DND-41 (cell line): ENCODE measurements at regions not wholly inside any gene's neighbourhood (a gene's known extent, or its start where the extent isn't known, plus 50 kb on each side); places are given as distances from the start of the nearest gene placed in this dataset.

Experiments
- EZH2 ChIP-seq: IDR thresholded peaks from 3 replicates; pipeline ENCODE4 v1.6.1; 2012; ENCODE audit warnings: borderline replicate concordance, low read depth, mild to moderate bottlenecking, moderate library complexity, low read length, inconsistent platforms; ENCODE audit not compliant: severe bottlenecking
- TF ChIP-seq, protein P1 (sequence below): IDR thresholded peaks from 2 replicates; pipeline ENCODE4 v1.5.1; 2012; ENCODE audit warnings: borderline replicate concordance, low read length, moderate library complexity, mild to moderate bottlenecking; ENCODE audit not compliant: poor library complexity, severe bottlenecking; ENCODE audit errors: extremely low read depth

DNA sequence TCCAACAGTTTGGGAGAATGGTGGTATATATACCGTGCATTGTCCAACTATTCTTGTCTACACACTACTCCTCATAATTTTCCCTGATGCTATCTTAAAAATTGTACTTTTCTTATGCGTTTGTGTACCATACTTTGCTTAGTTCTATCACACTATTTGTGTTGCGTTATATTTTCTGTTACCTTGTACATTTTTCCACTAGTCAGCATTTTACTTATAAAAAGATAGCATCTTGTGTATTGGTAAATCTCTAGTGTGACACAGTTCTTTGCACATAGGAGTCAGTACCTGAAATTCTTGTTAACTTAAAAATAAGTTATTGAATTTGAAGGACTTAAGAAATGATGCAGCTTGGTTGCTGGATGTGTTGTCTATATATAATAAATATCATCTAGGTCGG lies 201.8 kb upstream of the LMO3 start:
- TF ChIP-seq EZH2 = no peak
- TF ChIP-seq, protein P1, sequence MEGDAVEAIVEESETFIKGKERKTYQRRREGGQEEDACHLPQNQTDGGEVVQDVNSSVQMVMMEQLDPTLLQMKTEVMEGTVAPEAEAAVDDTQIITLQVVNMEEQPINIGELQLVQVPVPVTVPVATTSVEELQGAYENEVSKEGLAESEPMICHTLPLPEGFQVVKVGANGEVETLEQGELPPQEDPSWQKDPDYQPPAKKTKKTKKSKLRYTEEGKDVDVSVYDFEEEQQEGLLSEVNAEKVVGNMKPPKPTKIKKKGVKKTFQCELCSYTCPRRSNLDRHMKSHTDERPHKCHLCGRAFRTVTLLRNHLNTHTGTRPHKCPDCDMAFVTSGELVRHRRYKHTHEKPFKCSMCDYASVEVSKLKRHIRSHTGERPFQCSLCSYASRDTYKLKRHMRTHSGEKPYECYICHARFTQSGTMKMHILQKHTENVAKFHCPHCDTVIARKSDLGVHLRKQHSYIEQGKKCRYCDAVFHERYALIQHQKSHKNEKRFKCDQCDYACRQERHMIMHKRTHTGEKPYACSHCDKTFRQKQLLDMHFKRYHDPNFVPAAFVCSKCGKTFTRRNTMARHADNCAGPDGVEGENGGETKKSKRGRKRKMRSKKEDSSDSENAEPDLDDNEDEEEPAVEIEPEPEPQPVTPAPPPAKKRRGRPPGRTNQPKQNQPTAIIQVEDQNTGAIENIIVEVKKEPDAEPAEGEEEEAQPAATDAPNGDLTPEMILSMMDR = no peak
